Amniotic stem cell (primary cell): ENCODE measurements at regions not wholly inside any gene's neighbourhood (a gene's known extent, or its start where the extent isn't known, plus 50 kb on each side); places are given as distances from the start of the nearest gene placed in this dataset.

Experiments
- DNase-seq: peaks from one replicate; lab custom pipeline; 2025; lab: John Stamatoyannopoulos, UW

GRCh38 chr13:32861304-32861703 is 154.9 kb upstream of the KL start:
- no peak for DNase-seq

GRCh38 chr13:32863596-32863995 is 152.6 kb upstream of the KL start:
- no peak for DNase-seq

GRCh38 chr13:32866921-32867320 is 149.3 kb upstream of the KL start:
- no peak for DNase-seq

DNA sequence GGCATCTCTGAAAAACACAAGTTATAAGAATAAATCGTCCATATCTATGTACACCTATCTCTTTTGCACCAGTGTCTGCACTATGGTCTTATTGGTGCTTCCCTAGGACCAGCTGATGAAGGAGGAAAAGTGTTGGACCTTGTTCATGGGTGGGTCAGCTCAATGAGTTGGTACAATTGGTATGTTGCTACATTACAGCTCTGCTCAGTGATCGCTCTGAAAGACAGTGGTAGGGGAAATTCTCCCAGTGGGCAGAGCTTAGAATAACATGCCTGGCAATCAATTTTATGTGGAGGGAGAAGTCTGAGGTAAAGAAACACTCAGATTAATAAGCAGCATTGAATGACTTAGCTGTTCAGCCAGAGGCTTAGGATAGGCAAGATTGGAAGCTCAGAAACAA is 138.7 kb upstream of the KL start:
- no peak for DNase-seq

DNA sequence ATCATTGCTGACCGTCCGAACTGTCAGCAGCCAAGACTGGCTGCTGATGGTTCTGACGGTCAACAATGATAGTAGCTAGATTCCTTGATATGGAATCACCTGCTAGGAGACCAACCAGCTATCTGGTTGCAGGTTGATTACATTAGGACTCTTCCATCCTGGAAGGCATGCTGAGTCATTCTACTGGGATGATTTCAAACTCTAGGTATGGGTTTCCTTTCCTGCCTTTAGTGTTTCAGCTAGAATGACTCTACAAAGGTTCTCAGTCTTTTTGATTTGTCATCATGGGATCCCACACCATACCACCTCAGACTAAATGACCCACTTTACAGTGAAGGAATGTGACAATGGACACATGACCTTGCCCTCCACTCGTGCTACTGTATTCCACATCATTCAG is 138.1 kb upstream of the KL start:
- no peak for DNase-seq

GRCh38 chr13:32880636-32881035 is 135.6 kb upstream of the KL start:
- no peak for DNase-seq

GRCh38 chr13:32881074-32881776 is 135.0 kb upstream of the KL start:
- DNase-seq = no peak

DNA sequence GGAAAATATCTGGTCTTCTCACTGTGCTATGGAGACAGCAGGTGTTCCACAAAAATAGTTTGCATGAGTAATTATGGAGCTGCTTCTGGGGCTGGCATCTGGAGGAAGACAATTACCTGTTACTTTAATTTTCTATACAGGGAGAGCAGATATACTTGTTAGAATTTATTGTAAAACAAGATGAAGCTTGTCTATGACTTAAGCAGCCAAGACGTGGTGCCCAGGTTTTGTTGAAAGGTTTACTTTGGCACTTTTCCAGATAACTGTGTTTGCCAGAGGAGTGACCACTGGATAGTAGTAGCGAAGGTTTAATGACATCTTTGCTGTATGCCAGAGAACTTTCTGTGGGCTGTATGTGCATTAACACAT is 134.5 kb upstream of the KL start:
- no peak for DNase-seq

DNA sequence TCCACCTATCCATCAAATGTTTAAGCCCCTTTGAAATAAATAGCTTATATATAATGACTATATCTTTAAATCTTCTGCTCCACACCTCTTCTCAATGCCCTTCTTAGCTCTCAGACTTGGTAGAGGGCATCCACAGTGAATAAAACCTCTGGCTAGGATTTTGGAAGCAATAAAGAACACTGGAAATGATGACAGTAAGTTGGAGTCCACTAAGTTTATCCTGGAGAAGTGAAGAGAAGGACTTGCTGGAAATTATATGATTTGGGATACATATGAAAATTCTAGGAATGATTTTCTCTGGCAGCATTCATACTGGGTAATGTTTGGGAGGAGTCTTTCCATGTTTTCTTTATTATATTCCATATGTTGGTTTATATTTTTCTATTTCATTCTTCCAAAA is 133.5 kb upstream of the KL start:
- DNase-seq = no peak

DNA sequence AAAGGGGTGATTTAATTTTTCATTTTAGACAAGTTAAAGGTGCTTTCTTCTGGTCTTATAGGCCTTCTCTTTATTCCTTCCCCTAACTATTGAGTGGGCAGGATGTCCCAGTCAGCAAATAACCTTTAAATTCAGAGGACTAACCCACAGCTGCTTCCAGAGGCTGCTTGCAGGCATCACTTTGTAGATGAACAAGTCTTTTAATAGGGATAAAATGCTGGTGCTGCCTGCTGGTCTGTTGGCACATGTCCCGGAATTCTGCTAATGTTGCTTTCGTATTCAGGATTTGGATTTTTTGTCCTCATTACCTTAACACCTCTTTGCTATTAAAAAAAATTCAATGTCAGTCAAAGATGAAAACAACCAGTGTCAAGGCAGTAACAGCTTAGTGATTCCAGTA is 132.7 kb upstream of the KL start:
- DNase-seq = no peak

DNA sequence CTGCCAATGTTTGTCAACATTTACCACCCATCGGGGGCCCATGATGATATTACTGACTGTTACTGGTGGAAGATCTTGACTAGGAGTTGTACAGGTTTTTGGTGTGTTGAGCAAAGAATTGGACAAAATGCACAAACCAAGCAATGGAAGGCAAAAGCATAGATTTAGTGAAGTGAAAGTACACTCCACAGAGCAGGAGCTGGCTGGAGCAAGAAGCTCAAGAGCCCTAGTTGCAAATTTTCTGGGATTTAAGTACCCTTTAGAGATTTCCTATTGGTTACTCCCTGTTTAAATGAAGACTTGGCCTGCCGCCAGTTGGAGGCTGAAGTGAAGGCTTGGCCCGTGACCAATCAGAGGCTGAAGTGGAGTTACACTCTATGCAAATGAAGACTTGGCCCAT is 128.6 kb upstream of the KL start:
- no peak for DNase-seq

- no peak for DNase-seq
Measured at GRCh38 chr13:32889986-32890565, 126.1 kb upstream of the KL start.

DNA sequence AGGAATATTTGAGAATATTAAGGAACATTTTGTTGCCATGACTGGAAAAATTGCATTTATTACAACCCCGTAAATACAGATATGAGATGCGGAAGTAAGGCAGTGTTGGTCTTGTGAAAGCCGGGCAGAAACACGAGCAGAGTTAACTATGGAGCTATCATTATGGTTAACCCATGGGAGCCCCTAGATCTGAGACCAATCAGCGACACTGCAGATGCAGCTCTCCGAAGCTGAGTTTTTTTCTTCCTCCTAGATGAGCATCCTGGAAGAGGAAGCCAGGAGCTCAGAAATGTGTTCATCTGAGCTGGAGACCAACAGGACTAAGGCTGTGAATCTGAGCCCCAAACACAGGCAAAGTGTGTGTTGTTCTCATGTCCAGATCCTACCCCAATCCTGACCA is 123.0 kb upstream of the KL start:
- DNase-seq = no peak

DNA sequence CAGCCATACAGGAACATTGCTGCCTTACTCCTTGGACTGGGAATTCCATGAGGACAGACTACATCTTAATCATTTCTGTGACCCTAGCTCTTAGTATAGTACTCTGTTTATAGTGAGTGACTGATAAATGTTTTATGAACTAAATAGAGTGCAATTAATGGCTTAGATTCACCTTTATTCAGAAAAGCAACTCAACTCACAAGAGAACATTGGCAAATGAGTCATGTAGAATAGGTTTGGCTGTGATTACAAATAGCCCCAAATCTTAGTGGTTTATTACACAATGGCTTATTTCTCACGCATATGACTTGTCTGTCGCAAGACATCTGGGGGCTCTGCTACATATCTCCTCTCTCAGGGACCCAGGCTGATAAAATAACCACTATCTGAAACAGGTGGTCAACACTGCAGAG is 121.6 kb upstream of the KL start:
- DNase-seq = no peak

DNA sequence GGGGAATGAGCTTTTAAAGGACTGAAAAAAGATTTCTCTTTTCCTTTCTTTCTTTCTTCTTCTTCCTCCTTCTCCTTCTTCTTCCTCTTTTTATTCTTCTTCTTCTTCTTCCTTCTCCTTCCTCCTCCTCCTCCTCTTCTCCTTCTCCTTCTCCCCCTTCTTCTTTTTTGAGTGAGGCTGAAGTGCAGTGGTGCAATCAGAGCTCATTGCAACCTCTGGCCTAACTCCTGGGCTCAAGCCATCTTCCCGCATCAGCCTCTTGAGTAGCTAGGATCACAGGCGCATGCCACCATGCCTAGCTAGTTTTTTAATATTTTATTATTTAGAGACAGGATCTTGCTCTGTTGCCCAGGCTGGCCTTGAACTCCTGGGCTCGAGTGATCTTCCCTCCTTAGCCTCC is 120.9 kb upstream of the KL start:
- no peak for DNase-seq

DNA sequence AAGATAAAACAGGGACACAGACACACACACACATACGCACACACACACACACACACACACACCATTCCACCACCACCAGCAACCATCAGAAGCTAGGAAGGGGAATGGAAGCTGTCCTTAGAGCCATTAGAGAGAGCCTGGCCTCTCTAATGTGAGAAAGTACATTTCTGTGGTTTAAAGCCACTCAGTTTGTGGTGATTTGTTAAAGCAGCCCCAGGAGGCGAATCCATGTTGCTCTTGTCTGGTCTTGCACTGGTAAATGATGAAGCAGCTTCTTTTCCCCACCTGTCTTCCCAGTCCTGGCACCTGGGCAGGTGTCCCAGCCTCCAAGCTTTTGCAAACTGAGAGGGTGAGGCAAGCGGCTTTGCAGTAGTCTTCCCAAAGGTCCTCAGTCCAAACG is 118.9 kb upstream of the KL start:
- no peak for DNase-seq

- no peak for DNase-seq
Measured at GRCh38 chr13:32902029-32902780, 114.0 kb upstream of the KL start.

GRCh38 chr13:32902874-32903273 is 113.3 kb upstream of the KL start:
- no peak for DNase-seq

GRCh38 chr13:32903720-32904119 is 112.5 kb upstream of the KL start:
- no peak for DNase-seq

DNA sequence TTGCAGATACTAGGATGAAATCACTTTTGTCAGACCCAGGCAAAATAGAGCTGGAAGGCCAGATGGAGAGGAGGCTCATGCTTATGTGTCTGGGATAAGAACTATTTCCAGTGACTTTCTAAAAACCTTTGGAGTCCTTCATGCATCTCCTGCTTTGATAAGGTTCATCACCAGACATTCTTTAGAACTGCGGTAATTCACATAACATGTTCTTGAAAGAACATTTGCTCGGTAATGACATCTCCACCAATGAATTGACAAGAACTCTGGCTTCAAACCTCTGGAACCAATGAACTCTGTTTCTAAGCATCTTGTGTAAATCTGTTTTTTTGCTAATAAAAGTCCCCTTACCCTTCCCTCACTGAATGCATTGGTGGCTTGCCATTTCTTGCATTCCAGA is 112.0 kb upstream of the KL start:
- no peak for DNase-seq

- DNase-seq = no peak
Measured at GRCh38 chr13:32905063-32905863, 111.0 kb upstream of the KL start.

GRCh38 chr13:32905864-32906180 is 110.4 kb upstream of the KL start:
- DNase-seq = no peak

- DNase-seq = no peak
Measured at GRCh38 chr13:32907211-32907610, 109.0 kb upstream of the KL start.
